Mesenchymal stem cell (in vitro differentiated cells and primary cell): ENCODE measurements at regions not wholly inside any gene's neighbourhood (a gene's known extent, or its start where the extent isn't known, plus 50 kb on each side); places are given as distances from the start of the nearest gene placed in this dataset.

Source experiments
- DNase-seq: peaks from one replicate; pipeline ENCODE4 v3.0.0-alpha.2; 2013
- H2AFZ ChIP-seq: one replicate; pipeline ENCODE4 v1.6.1; 2013; ENCODE audit warnings: low read depth, mild to moderate bottlenecking, control low read depth, inconsistent platforms, low read length, moderate library complexity
- H2AK5ac ChIP-seq: 2 replicates; pipeline ENCODE4 v1.6.1; 2013; ENCODE audit warnings: low read length, moderate library complexity, mild to moderate bottlenecking, inconsistent platforms; ENCODE audit not compliant: severe bottlenecking
- H2BK120ac ChIP-seq: one replicate; pipeline ENCODE4 v1.6.1; 2013; ENCODE audit warnings: low read depth, mild to moderate bottlenecking, inconsistent platforms, low read length, moderate library complexity
- H2BK12ac ChIP-seq, 2 experiments: one replicate each; pipeline ENCODE4 v1.6.1; 2013; ENCODE audit warnings: inconsistent platforms in 2 of 2, low read length in 2 of 2, mild to moderate bottlenecking in 2 of 2, moderate library complexity in 2 of 2, control low read depth in 1 of 2
- H2BK15ac ChIP-seq: one replicate; pipeline ENCODE4 v1.6.1; 2013; ENCODE audit warnings: mild to moderate bottlenecking, low read depth, inconsistent platforms; ENCODE audit not compliant: poor library complexity, severe bottlenecking
- H2BK5ac ChIP-seq: 2 replicates; pipeline ENCODE4 v1.6.1; 2013; ENCODE audit warnings: low read depth, mild to moderate bottlenecking, low read length, control low read depth, inconsistent platforms; ENCODE audit not compliant: poor library complexity, severe bottlenecking
- H3K14ac ChIP-seq, 2 experiments: one replicate each; pipeline ENCODE4 v1.6.1; 2013; ENCODE audit warnings: inconsistent platforms in 2 of 2, low read length in 2 of 2, control low read depth in 1 of 2, mild to moderate bottlenecking in 1 of 2, moderate library complexity in 1 of 2
- H3K18ac ChIP-seq, 2 experiments: one replicate each; pipeline ENCODE4 v1.6.1; 2013; ENCODE audit warnings: inconsistent platforms in 2 of 2, low read length in 2 of 2, control low read depth in 1 of 2, low read depth in 1 of 2, mild to moderate bottlenecking in 1 of 2
- H3K23ac ChIP-seq, 2 experiments: one replicate each; pipeline ENCODE4 v1.6.1; 2013; ENCODE audit warnings: inconsistent platforms in 2 of 2, low read length in 2 of 2, mild to moderate bottlenecking in 2 of 2, moderate library complexity in 2 of 2, control low read depth in 1 of 2
- H3K27ac ChIP-seq: 2 replicates; pipeline ENCODE4 v1.5.1; 2013; ENCODE audit warnings: mild to moderate bottlenecking, moderate library complexity, low read length, control low read depth, inconsistent platforms; ENCODE audit not compliant: poor library complexity, severe bottlenecking
- H3K27me3 ChIP-seq, 2 experiments: 2 replicates each; pipeline versions ENCODE4 v1.6.1 to v1.7.0; 2013; ENCODE audit warnings: low read length in 2 of 2, mild to moderate bottlenecking in 2 of 2, moderate library complexity in 2 of 2, control low read depth in 1 of 2, inconsistent platforms in 1 of 2; ENCODE audit not compliant: control insufficient read depth in 1 of 2, insufficient read depth in 1 of 2
- H3K36me3 ChIP-seq, 2 experiments: 2 replicates each; pipeline versions ENCODE4 v1.6.1 to v1.7.0; 2013; ENCODE audit warnings: low read length in 2 of 2, control low read depth in 1 of 2, inconsistent platforms in 1 of 2, low read depth in 1 of 2, mild to moderate bottlenecking in 1 of 2; ENCODE audit not compliant: insufficient read depth in 2 of 2, control insufficient read depth in 1 of 2
- H3K4ac ChIP-seq, 2 experiments: one replicate each; pipeline ENCODE4 v1.6.1; 2013; ENCODE audit warnings: inconsistent platforms in 2 of 2, low read length in 2 of 2, mild to moderate bottlenecking in 2 of 2, moderate library complexity in 2 of 2, control low read depth in 1 of 2, low read depth in 1 of 2
- H3K4me1 ChIP-seq: 2 replicates; pipeline ENCODE4 v1.6.1; 2013; ENCODE audit warnings: low read depth, low read length, control low read depth; ENCODE audit not compliant: control insufficient read depth, insufficient read depth
- H3K4me2 ChIP-seq: 2 replicates; pipeline ENCODE4 v1.6.1; 2013; ENCODE audit warnings: low read length, mild to moderate bottlenecking, inconsistent platforms; ENCODE audit not compliant: poor library complexity, severe bottlenecking
- H3K4me3 ChIP-seq, 2 experiments: 2 replicates each; pipeline versions ENCODE4 v1.5.1 to v1.7.0; 2013; ENCODE audit warnings: low read length in 2 of 2, mild to moderate bottlenecking in 2 of 2, control low read depth in 1 of 2, low read depth in 1 of 2; ENCODE audit not compliant: insufficient read depth in 1 of 2
- H3K79me1 ChIP-seq: replicated peaks from 2 replicates; pipeline ENCODE4 v1.6.1; 2013; ENCODE audit warnings: mild to moderate bottlenecking, control low read depth, low read length, inconsistent platforms; ENCODE audit not compliant: poor library complexity, severe bottlenecking
- H3K9ac ChIP-seq: 2 replicates; pipeline ENCODE4 v1.7.0; 2013; ENCODE audit warnings: mild to moderate bottlenecking, low read length, moderate library complexity
- H3K9me3 ChIP-seq: 2 replicates; pipeline ENCODE4 v1.7.0; 2013; ENCODE audit warnings: mild to moderate bottlenecking, low read length; ENCODE audit not compliant: control insufficient read depth
- H4K8ac ChIP-seq: one replicate; pipeline ENCODE4 v1.6.1; 2013; ENCODE audit warnings: inconsistent platforms, mild to moderate bottlenecking, low read length, moderate library complexity
- H4K91ac ChIP-seq: one replicate; pipeline ENCODE4 v1.6.1; 2013; ENCODE audit warnings: mild to moderate bottlenecking, low read length, inconsistent platforms
- WGBS: methylation state at CpG from one replicate; pipeline ENCODE4 v1.1.7; 2013; ENCODE audit warnings: mixed read lengths; 5-methylcytosine and 5-hydroxymethylcytosine counted together

DNA sequence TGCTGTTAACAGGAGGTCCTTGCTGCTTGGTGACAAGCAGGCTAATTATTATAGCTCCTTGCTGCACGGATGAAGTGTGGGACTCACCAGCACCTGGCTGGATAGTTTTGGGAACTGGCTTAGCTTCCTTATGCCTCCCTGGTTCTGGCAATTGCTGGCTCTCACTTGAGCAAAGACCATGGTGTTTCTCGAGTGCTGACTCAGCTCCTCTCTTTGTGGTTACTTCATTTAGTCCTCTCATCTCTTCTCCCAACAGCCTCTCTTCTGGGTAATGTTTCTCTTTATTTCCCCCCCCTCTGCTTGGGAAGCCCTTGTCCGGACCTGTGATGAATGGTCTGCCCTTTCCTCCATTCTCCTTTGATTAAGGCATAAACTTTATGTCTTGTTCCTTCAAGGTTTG is 100.4 kb downstream of the CBLL2 start:
- Histone ChIP-seq H4K8ac (no peak overlapping the region), H3K27ac (no peak overlapping the region), H3K4me1 (no peaks in the 10 kb centered on the region), H3K79me1 (no peaks in the 10 kb centered on the region), H2AFZ (no peak overlapping the region), H3K4ac (no peak overlapping the region), H3K23ac (no peak overlapping the region), H3K14ac (no peak overlapping the region), H3K18ac (no peak overlapping the region), H3K9me3 (no peaks in the 10 kb centered on the region), H2AK5ac (no peak overlapping the region), H3K4me2 (no peak overlapping the region), H3K9ac (no peak overlapping the region), H4K91ac (no peak overlapping the region), H2BK120ac (no peak overlapping the region), H3K4me3 (no peak overlapping the region), H2BK12ac (no peak overlapping the region), H3K27me3 (no peaks in the 10 kb centered on the region), H2BK5ac (no peak overlapping the region), H3K36me3 (no peaks in the 10 kb centered on the region), H2BK15ac (no peak overlapping the region)
- 85% methylated on average over 2 of the region's 3 CpGs for WGBS
- DNase-seq: no peak

DNA sequence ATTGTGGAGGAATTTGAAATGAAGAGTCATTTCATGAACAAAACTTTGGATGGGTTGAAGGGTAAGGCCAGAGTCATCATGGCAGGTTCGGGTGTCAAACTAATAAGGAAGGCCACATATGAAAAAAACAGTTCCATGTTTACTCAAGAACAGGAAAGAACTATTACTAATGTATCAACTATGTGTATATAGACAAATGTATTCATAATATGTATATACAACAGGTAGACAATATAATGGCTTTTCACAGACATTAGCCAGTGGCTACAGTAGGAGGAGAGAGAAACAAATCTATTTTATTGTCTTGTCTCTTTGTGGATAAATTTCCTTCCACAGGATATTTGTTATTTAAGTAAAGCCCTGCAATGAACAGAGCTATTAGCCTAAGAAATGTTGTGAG is 101.1 kb downstream of the CBLL2 start:
- no peaks in the 10 kb centered on the region for H3K36me3 ChIP-seq
- no peaks in the 10 kb centered on the region for H3K27me3 ChIP-seq
- no peak overlapping the region for H3K4me3 ChIP-seq
- no peak overlapping the region for H2BK12ac ChIP-seq
- no peaks in the 10 kb centered on the region for H3K9me3 ChIP-seq
- WGBS: no CpG with 5 or more reads among the region's 1 CpG
- no peak overlapping the region for H4K91ac ChIP-seq
- no peaks in the 10 kb centered on the region for H3K4me1 ChIP-seq
- no peaks in the 10 kb centered on the region for H3K79me1 ChIP-seq
- no peak overlapping the region for H3K23ac ChIP-seq
- H3K9ac ChIP-seq: no peak overlapping the region
- no peak overlapping the region for H2BK120ac ChIP-seq
- H2AFZ ChIP-seq: no peak overlapping the region
- no peak for DNase-seq
- no peak overlapping the region for H2AK5ac ChIP-seq
- H3K18ac ChIP-seq: no peak overlapping the region
- H2BK15ac ChIP-seq: no peak overlapping the region
- no peak overlapping the region for H2BK5ac ChIP-seq
- H3K4me2 ChIP-seq: no peak overlapping the region
- no peak overlapping the region for H3K27ac ChIP-seq
- no peak overlapping the region for H3K14ac ChIP-seq
- no peak overlapping the region for H4K8ac ChIP-seq
- H3K4ac ChIP-seq: no peak overlapping the region

DNA sequence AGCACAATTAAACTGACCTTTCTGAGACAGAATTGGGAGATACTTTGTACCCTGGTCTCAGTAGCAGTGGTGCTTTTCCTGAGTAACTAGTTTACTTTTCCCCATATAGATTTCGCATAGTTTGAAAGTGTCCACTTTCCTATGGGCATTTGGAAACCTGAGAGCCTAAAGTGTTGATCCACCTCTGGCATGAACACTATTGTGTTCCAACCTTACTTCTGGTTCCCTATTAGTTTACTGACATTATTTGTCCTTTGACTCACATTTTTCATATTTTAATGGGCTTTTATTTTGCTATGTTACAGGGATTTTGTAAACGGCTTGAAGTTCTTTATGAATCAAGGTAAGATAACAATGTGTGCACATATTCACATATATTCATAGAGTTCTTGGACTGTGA is 103.7 kb downstream of the CBLL2 start:
- Histone ChIP-seq H3K4me1 (no peaks in the 10 kb centered on the region), H3K27me3 (no peaks in the 10 kb centered on the region), H2AFZ (no peak overlapping the region), H3K4me2 (no peak overlapping the region), H4K8ac (no peak overlapping the region), H3K14ac (no peak overlapping the region), H3K18ac (no peak overlapping the region), H3K36me3 (no peaks in the 10 kb centered on the region), H2BK5ac (no peak overlapping the region), H3K4ac (no peak overlapping the region), H3K23ac (no peak overlapping the region), H3K79me1 (no peaks in the 10 kb centered on the region), H3K27ac (no peak overlapping the region), H2BK15ac (no peak overlapping the region), H4K91ac (no peak overlapping the region), H3K4me3 (no peak overlapping the region), H2AK5ac (no peak overlapping the region), H2BK12ac (no peak overlapping the region), H3K9me3 (peaks cover 5% of the 10 kb centered on the region), H3K9ac (no peak overlapping the region), H2BK120ac (no peak overlapping the region)
- no peak for DNase-seq
- 100% methylated on average over 1 of the region's 2 CpGs for WGBS

DNA sequence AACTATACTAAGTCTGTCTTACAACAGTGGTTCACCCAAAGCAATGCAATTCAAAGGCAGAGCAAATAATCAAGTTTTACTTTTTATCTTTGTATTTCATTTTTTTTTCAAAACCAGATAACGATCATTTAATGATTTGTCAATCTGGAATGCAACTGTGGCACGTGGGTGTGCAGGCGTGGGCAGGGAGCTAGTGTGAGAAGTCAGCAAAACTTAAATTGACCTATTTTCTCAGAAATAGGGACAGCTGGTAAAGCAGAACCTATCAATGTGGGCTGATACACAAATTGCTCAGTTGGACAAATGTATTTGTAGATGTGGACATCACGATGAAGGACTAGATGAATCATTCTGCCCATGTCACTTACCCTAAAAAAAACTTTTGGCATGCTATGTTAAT is 105.6 kb downstream of the CBLL2 start:
- no peak overlapping the region for H3K27ac ChIP-seq

More for the DNA sequence above, 105.6 kb downstream of the CBLL2 start:
- DNase-seq: no peak
- no peak overlapping the region for H4K91ac ChIP-seq
- H2AK5ac ChIP-seq: no peak overlapping the region
- no peak overlapping the region for H3K18ac ChIP-seq
- no peak overlapping the region for H3K4ac ChIP-seq
- no peak overlapping the region for H2BK120ac ChIP-seq
- H2BK12ac ChIP-seq: no peak overlapping the region
- no peak overlapping the region for H4K8ac ChIP-seq
- H3K4me3 ChIP-seq: no peak overlapping the region
- no peaks in the 10 kb centered on the region for H3K36me3 ChIP-seq
- no peak overlapping the region for H3K23ac ChIP-seq
- no peak overlapping the region for H3K14ac ChIP-seq
- H3K4me2 ChIP-seq: no peak overlapping the region
- peaks cover 10% of the 10 kb centered on the region for H3K9me3 ChIP-seq
- no peaks in the 10 kb centered on the region for H3K4me1 ChIP-seq
- H3K9ac ChIP-seq: no peak overlapping the region
- 81% methylated on average over 2 of the region's 4 CpGs for WGBS
- H2AFZ ChIP-seq: no peak overlapping the region
- H2BK5ac ChIP-seq: no peak overlapping the region
- no peaks in the 10 kb centered on the region for H3K79me1 ChIP-seq
- no peaks in the 10 kb centered on the region for H3K27me3 ChIP-seq
- no peak overlapping the region for H2BK15ac ChIP-seq
